GM12864 (cell line): ENCODE measurements at regions not wholly inside any gene's neighbourhood (a gene's known extent, or its start where the extent isn't known, plus 50 kb on each side); places are given as distances from the start of the nearest gene placed in this dataset.

Experiments used
- DNase-seq: peaks from one replicate; pipeline ENCODE4 v3.0.0-alpha.2; 2011; ENCODE audit warnings: low read depth
- H3K4me3 ChIP-seq: 2 replicates; pipeline ENCODE4 v1.5.1; 2011; ENCODE audit warnings: mild to moderate bottlenecking, low read depth, low read length, control low read depth
- TF ChIP-seq, protein P1 (sequence below): IDR thresholded peaks from 2 replicates; pipeline ENCODE4 v1.5.1; 2011; ENCODE audit warnings: low read depth, mild to moderate bottlenecking, moderate library complexity, low read length, control low read depth, inconsistent platforms; ENCODE audit errors: missing control alignments

DNA sequence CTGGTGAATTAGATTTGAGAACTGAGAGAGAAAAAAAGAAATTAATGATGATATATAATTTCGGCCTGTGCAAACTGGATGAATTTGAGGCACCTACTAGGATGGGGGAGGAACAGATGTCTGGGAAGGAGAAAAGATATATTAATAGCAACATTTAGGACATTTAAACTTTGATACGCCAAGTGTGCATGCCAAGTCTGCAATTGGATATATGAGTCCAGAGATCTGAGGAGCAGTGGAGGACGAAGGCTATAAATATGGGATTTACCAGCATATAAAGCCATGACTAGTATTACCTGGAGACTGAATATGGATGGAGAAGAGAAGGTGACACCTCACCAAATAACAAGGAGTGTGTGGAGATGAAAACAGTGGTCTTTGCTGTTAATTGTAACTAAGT is 272.6 kb upstream of the HSF2 start:
- H3K4me3 ChIP-seq = no peak overlapping the region
- TF ChIP-seq, protein P1, sequence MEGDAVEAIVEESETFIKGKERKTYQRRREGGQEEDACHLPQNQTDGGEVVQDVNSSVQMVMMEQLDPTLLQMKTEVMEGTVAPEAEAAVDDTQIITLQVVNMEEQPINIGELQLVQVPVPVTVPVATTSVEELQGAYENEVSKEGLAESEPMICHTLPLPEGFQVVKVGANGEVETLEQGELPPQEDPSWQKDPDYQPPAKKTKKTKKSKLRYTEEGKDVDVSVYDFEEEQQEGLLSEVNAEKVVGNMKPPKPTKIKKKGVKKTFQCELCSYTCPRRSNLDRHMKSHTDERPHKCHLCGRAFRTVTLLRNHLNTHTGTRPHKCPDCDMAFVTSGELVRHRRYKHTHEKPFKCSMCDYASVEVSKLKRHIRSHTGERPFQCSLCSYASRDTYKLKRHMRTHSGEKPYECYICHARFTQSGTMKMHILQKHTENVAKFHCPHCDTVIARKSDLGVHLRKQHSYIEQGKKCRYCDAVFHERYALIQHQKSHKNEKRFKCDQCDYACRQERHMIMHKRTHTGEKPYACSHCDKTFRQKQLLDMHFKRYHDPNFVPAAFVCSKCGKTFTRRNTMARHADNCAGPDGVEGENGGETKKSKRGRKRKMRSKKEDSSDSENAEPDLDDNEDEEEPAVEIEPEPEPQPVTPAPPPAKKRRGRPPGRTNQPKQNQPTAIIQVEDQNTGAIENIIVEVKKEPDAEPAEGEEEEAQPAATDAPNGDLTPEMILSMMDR = no peak
- no peak for DNase-seq

DNA sequence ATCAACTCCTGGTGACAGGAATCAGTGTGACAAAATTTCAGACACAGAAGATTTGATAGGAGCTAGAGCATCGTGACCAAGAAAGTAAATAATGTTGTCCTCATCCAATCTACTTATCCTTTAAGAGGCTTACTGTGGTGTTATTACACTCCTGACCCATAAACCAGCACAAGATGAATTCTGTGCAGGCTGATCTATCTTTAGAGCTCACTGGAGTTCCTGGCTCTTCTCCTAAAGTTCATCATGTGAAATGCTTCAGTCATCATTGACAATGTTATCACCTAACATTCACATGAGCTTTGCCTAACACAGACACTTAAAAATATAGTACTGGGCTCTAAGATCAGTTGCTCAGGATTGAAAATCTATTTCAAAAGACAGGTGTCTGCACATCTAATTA is 271.0 kb upstream of the HSF2 start:
- TF ChIP-seq, protein P1 = no peak
- DNase-seq = no peak
- H3K4me3 ChIP-seq = no peak overlapping the region

DNA sequence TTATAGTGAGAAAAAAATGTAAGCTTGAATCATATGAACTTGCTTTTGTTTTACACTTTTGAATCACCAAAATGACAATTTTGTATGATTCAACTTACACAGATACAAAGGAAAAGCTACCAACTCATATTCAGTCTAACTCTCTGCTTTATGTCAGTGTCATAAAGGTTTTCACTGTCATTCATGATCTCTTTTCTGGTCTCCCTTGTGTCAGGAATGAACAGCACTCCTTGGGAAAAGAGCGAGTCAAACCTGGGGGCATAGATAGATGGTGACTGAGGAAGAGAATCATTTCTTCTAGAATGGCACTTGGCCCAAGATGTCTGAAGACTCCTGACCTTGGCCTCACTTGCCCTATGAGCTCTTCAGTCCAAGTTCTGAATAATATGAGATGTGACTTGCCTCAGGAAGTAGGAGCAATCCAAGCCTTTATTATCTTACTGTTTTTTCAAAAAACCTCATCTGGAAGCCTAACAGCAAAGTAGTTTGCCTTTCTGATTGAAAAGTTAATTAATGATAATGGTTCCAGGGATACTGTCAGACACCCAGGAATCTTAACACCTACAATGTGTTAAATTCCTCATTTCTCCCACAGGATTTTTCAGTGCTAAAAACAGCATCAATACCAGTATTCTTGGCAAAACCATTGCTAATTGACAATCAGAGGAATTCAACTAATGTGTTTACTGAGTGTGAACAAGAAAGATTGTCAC is 270.0 kb upstream of the HSF2 start:
- DNase-seq = no peak
- H3K4me3 ChIP-seq = no peak overlapping the region
- TF ChIP-seq, protein P1 = no peak

DNA sequence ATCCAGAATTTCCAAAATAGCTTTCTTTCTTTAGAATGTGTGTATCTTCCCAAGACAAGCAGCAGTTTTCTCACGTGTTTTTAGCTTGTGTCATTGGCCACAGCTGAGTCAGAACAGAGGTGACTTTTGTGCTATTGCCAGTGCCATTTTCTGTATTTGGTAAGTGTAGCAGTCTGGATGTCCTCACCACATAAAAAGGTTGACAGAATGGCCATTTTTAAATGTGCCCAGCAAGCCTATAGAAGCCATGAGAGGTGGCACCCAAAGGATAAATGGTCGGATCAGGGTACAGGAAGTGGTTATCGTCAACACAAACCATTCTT is 269.5 kb upstream of the HSF2 start:
- H3K4me3 ChIP-seq = no peak overlapping the region
- TF ChIP-seq, protein P1 = no peak
- no peak for DNase-seq

DNA sequence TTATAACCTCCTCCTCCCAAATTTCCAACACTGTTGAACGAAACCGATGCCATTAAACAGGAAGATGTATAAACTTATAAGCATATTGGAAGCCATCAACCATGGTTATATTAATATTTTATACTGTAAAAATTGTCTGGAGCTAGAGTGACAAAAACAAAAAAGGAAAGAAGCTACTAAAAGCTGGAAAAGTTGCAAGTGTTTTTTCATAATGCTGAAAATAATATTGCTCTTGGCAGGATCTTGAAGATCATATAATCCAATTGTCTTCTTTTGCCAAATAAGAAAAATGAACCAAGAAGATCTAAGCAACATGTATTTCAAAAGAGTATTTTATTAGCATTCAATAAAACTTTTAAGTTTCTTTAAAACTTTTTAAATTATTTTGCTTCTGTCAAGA is 268.9 kb upstream of the HSF2 start:
- TF ChIP-seq, protein P1 = no peak
- no peak for DNase-seq
- H3K4me3 ChIP-seq = no peak overlapping the region

DNA sequence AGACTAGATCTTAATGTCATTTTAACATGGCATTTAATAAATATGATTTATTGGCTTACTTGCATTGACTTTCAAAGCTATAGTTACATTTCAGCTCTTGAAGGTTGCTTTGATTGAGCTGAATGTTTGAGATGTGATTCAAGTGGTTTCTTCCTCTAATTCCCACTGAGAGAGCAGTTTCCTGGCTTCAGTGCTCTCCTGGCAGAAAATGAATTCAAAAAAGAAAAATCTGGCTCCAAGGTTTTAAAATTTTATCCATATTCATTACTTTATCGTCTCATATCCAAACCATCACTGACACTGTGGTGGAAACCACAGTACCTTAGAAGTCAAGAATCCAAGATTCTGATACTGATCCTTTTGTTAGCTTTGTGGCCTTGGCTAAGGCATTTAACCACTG is 263.1 kb upstream of the HSF2 start:
- TF ChIP-seq, protein P1 = no peak
- no peak for DNase-seq

DNA sequence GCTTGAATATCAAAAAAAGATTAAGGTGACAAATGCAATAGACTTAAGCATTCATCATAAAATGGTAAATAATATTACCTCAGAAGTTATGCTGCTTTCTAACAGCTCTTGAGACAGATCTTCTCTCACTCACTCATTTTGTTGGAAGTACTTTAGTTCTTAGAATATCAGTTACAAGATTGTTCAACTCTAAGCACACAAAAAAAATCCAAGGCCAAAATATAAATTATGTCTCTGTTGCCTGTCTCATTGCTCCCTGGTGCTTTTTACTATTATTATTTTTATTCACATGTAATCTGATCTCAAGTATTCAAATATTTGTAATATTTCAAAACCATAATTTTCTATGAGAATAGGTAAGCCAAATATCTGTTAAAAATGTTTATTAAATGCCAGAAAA is 259.4 kb upstream of the HSF2 start:
- no peak for DNase-seq
- TF ChIP-seq, protein P1 = no peak
- no peak overlapping the region for H3K4me3 ChIP-seq

More for the DNA sequence above, 263.1 kb upstream of the HSF2 start:
- H3K4me3 ChIP-seq = no peak overlapping the region
